Esophagus squamous epithelium (tissue), 4 donors: ENCODE measurements at regions not wholly inside any gene's neighbourhood (a gene's known extent, or its start where the extent isn't known, plus 50 kb on each side); places are given as distances from the start of the nearest gene placed in this dataset.

Experiments
- CTCF ChIP-seq, 6 experiments: fragments of 450-650 bp in 4 of 6; fragments of 200-600 bp in 2 of 6; sonication (generic) in 2 of 6; IDR thresholded peaks; one replicate each; pipeline ENCODE4 v1.5.1; 2016 to 2019; ENCODE audit warnings: antibody characterized with exemption in 6 of 6, mild to moderate bottlenecking in 4 of 6, moderate library complexity in 4 of 6
- POLR2A ChIP-seq, 4 donors: fragments of 450-650 bp; IDR thresholded peaks; one replicate each; pipeline ENCODE4 v1.6.1; 2017; ENCODE audit warnings: antibody characterized with exemption in 4 of 4, mild to moderate bottlenecking in 4 of 4, moderate library complexity in 3 of 4

DNA sequence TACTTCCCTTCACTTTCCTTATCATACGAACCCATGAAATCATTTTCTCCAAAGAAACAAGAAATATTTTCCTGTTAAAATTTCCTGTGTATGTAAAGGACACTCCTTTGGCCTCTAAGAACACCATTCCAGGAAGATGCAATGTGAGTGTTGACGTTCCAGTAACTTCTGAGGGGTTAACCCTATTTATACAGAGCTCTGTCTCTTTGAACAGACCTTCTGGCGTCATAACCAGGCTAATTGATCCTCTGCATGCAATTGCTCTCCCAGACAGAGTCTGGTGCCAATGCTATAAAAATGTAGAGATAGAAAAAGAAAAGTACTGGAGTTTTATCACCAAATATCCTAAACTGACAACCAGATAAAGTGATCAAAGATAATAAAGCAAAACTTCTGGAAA, 218.5 kb downstream of the TLE1 start:
- TF ChIP-seq CTCF (IDR thresholded peaks at IDR 0.05) (no peak), POLR2A (IDR thresholded peaks at IDR 0.05) (no peak)
